HUES6 (cell line): ENCODE measurements at regions not wholly inside any gene's neighbourhood (a gene's known extent, or its start where the extent isn't known, plus 50 kb on each side); places are given as distances from the start of the nearest gene placed in this dataset.

ENCODE experiments used
- H3K27ac ChIP-seq: 2 replicates; pipeline ENCODE4 v1.7.0; 2013; ENCODE audit warnings: low read depth, mild to moderate bottlenecking, low read length, inconsistent platforms
- H3K27me3 ChIP-seq: 2 replicates; pipeline ENCODE4 v1.6.1; 2013; ENCODE audit warnings: low read length; ENCODE audit not compliant: control insufficient read depth, insufficient read depth
- H3K36me3 ChIP-seq: 2 replicates; pipeline ENCODE4 v1.6.1; 2013; ENCODE audit warnings: low read length; ENCODE audit not compliant: control insufficient read depth, insufficient read depth
- H3K4me1 ChIP-seq: 2 replicates; pipeline ENCODE4 v1.6.1; 2013; ENCODE audit warnings: low read length; ENCODE audit not compliant: control insufficient read depth, insufficient read depth
- H3K4me3 ChIP-seq: 2 replicates; pipeline ENCODE4 v1.5.1; 2013; ENCODE audit warnings: low read depth, low read length
- H3K9ac ChIP-seq: one replicate; pipeline ENCODE4 v1.6.1; 2013; ENCODE audit warnings: mild to moderate bottlenecking, low read length
- H3K9me3 ChIP-seq: 2 replicates; pipeline ENCODE4 v1.6.1; 2013; ENCODE audit warnings: low read depth, low read length; ENCODE audit not compliant: control insufficient read depth, insufficient read depth

DNA sequence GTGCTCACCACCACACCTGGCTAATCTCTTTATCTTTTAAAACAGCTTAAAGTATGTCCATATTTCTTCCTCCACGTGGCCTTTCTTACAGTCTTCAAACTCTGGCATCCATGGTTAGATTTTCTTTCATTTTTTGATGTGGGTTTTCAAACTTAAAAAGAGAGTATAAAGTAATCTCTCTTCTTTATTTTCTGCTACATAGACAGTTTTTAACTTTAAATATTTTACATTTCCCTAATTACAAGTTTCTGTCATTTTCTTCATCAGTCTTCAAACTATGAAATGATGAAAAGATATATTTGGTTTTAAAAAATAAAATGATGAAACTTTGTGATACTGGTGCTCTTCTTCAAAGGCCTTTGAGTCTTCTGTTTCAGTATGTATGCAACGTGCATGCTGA, 143.5 kb upstream of the ESRRG start:
- H3K9me3 ChIP-seq, result no peaks in the 10 kb centered on the region

DNA sequence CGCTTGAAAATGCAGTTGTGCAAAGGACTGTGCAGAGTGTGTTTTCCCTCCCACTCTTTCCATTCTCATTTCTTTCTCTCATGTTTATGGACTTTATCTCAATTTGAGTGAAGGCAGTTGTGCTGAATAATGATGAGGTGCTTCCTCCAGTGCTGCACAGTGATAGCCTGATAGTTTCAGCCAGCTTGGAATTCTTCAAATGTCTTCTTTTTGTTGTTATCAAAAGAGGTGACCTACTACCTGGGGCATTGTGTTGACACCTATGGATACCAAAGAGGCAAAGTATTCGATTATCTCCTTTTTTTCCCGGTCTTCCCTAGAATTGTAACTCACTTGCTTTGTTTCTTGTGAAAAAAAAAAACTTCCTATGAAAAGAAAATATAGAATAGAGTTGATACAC, 132.6 kb upstream of the ESRRG start:
- no peak overlapping the region for H3K4me3 ChIP-seq
- H3K27me3 ChIP-seq, result no peaks in the 10 kb centered on the region
- H3K27ac ChIP-seq, result no peak overlapping the region
- no peaks in the 10 kb centered on the region for H3K9me3 ChIP-seq
- no peaks in the 10 kb centered on the region for H3K36me3 ChIP-seq
- H3K9ac ChIP-seq, result no peak overlapping the region
- H3K4me1 ChIP-seq, result peaks cover 15% of the 10 kb centered on the region

More for the DNA sequence above, 143.5 kb upstream of the ESRRG start:
- H3K9ac ChIP-seq, result no peak overlapping the region
- H3K27ac ChIP-seq, result no peak overlapping the region
- H3K36me3 ChIP-seq, result no peaks in the 10 kb centered on the region
- no peak overlapping the region for H3K4me3 ChIP-seq
- H3K27me3 ChIP-seq, result no peaks in the 10 kb centered on the region
- H3K4me1 ChIP-seq, result no peaks in the 10 kb centered on the region

DNA sequence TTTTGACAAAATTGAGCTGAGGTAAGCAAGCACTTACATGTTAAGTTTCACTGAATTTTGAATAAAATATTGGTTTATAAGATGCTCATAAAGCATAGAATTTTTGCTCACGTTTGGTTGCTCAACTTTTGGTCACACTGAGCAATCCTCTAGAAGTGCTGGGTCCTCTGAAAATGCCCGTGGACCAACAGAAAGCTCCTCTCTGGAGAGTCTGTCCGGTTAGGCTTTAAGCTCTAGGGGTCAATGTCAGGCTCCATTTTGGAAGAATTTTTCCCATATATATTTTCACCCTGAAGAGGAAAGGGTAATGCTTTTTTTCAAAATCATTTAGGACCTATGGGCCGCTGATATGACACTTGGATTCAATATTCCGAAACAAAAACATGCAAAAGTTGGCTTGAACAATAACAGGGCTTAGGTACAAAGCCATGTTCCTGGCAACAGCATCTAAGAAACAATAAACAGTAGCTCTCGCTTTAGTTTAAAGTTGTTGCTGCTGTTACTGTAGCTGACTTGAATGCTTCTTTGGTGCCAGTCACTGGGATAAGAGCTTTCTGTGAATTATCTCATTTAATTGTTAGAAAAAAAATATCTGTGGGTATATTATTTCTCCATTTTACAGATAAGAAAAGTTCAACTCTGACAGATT, 131.7 kb upstream of the ESRRG start:
- Histone ChIP-seq H3K4me3 (no peak overlapping the region), H3K27ac (no peak overlapping the region)

DNA sequence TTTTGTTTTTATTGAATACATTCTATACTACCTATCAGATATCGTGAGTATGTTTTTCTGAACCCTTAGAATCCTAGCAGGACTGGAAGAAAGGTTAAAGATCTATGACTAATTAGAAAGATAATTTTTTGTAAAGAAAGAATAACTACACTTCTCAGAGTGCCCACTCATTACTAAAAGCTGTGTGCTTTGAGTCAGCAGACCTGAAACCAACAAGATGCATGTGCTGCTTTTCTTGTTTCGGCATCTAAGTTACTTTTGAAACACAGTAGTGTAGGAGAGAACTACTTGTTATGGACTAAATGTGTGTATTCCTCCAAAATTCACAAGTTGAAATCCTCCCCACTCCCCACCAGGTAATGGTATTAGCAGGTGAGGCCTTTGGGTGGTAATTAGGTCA, 127.8 kb upstream of the ESRRG start:
- Histone ChIP-seq H3K36me3 (no peaks in the 10 kb centered on the region), H3K27ac (no peak overlapping the region), H3K4me1 (peaks cover 10% of the 10 kb centered on the region; the same call in 1 of the 2 replicates), H3K9me3 (no peaks in the 10 kb centered on the region), H3K27me3 (no peaks in the 10 kb centered on the region), H3K9ac (no peak overlapping the region), H3K4me3 (no peak overlapping the region)

More for the DNA sequence above, 131.7 kb upstream of the ESRRG start:
- no peaks in the 10 kb centered on the region for H3K27me3 ChIP-seq
- peaks cover 15% of the 10 kb centered on the region for H3K4me1 ChIP-seq
- no peaks in the 10 kb centered on the region for H3K9me3 ChIP-seq
- H3K9ac ChIP-seq, result no peak overlapping the region
- H3K36me3 ChIP-seq, result no peaks in the 10 kb centered on the region

DNA sequence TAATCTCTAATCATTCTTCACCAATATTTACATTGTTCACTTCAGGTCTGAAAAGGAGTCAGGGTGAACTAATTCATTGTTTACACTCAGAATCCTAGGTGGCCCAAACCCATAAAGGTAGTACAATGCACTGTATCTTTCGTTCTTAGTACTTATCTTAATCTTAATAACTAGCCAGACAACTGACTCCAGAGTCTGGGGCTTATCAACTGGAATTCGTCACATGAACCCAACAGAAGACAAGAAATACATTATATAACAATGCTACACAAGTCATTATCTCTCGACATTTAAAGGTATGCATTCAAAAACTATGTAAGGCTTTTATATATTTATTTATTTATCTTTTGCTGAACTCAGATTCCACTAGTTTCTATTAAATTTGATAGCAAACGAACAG, 125.9 kb upstream of the ESRRG start:
- Histone ChIP-seq H3K27me3 (no peaks in the 10 kb centered on the region), H3K9me3 (no peaks in the 10 kb centered on the region), H3K4me3 (no peak overlapping the region), H3K36me3 (no peaks in the 10 kb centered on the region), H3K9ac (no peak overlapping the region), H3K4me1 (no peaks in the 10 kb centered on the region), H3K27ac (no peak overlapping the region)

DNA sequence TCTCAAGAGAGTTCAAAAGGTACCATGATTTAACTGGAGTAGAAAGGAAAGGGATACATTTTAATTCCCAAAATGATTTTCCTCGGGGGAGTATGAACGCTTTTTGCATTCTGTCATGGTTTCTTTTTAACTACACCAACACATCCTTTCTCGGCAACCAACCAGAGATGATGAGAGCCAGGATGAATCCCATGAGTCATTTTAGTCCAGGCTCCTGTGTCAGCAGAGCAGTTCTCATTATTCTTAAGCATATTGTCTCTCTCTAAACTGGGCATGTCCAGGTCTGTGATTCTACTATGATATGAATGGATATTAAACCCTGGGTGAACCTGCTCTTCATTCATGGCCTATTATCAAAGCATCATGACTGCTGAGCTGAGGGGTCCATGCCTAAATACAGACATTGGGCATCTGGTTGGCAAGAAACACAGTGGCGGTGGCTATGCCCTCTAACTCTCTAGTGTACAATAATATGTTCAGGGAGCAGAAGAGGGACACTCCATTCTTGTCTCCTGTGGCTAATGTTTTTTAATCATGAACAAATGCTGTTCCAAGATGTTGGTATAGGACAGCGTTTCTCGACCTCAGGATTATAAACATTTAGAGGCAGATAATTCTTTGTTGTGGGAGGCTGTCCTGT, 124.3 kb upstream of the ESRRG start:
- H3K27me3 ChIP-seq, result no peaks in the 10 kb centered on the region
- no peaks in the 10 kb centered on the region for H3K4me1 ChIP-seq
- H3K9ac ChIP-seq, result no peak overlapping the region
- H3K36me3 ChIP-seq, result no peaks in the 10 kb centered on the region
- no peaks in the 10 kb centered on the region for H3K9me3 ChIP-seq
- no peak overlapping the region for H3K4me3 ChIP-seq
- H3K27ac ChIP-seq, result no peak overlapping the region

DNA sequence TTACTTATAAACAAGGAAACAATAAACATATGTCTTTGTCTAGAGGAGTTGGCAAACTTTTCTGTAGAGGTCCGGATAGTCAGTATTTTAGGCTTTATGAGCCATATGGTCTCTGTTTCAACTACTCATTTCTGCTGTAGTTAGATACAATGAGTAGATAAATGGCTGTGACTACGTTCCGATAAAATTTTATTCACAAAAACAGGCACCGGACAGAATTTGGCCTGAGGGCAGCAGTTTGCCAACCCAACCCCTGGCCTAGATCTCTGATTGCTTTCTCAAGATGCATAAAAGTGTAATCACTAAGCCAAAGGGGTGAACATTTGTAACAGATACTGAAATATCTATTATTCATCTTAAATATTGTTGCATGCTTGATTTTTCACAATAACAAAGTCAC, 123.1 kb upstream of the ESRRG start:
- H3K36me3 ChIP-seq, result no peaks in the 10 kb centered on the region
- no peak overlapping the region for H3K4me3 ChIP-seq
- no peak overlapping the region for H3K27ac ChIP-seq
- H3K9me3 ChIP-seq, result no peaks in the 10 kb centered on the region
- no peaks in the 10 kb centered on the region for H3K27me3 ChIP-seq
- H3K4me1 ChIP-seq, result no peaks in the 10 kb centered on the region
- no peak overlapping the region for H3K9ac ChIP-seq

DNA sequence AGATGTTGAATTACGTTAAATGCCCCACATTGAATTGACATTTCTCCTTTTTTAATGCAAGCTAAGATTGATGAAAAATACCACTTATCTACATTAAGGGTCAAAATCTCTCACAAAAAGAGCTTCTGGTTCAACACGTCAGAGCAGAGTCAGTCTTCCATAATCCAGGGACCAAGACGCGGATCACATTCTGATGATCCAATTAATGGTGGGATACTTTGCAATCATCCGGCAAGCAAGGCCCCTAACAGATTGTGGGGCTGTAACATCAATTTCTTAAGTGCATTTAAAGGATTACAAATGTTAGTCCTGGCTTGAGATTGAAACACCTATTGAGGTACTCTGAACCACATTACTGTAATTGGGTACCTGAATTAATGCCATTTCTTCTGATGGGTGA, 120.2 kb upstream of the ESRRG start:
- Histone ChIP-seq H3K9ac (no peak overlapping the region), H3K27ac (no peak overlapping the region), H3K4me1 (no peaks in the 10 kb centered on the region), H3K4me3 (no peak overlapping the region), H3K36me3 (no peaks in the 10 kb centered on the region), H3K27me3 (no peaks in the 10 kb centered on the region), H3K9me3 (no peaks in the 10 kb centered on the region)

DNA sequence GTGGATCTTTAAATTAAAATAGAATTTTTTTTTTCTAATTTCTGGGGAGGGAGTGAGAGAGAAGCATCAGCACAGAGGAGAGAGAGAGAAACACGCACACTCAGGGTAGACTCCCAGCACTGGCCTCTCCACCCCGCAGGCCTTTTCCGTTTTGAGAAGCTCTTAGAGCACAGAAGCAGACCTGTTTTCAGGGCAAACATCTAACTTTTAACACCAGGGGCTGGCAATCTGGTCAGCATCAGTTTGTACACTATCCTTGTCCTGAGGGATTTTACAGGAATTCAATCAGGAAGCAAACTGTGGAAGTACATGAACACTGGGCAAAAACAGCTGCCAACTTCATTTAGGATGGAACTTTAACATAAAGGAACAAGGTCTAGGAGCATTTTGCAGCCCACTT, 117.9 kb upstream of the ESRRG start:
- Histone ChIP-seq H3K27ac (no peak overlapping the region), H3K4me1 (no peaks in the 10 kb centered on the region), H3K9ac (no peak overlapping the region), H3K27me3 (no peaks in the 10 kb centered on the region), H3K36me3 (no peaks in the 10 kb centered on the region), H3K4me3 (no peak overlapping the region), H3K9me3 (no peaks in the 10 kb centered on the region)

DNA sequence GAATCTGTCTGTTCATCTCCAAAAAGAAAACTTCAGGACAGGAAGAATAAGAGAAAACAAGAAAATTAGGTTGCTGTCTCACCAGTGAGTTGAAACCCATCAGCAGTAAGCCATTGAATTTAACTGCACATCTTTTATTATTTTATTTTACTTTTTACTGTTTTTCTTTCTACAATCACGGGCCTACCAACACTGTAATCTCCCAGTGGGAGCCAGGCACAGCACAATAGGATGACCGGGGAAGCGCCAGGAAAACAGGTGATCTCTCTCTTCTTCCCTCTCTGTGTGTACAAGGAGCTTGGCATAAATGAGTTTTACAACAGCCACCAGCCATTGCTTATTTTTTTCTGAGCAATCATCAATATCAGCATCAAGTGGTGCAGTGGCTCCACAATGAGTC, 113.1 kb upstream of the ESRRG start:
- no peaks in the 10 kb centered on the region for H3K27me3 ChIP-seq

DNA sequence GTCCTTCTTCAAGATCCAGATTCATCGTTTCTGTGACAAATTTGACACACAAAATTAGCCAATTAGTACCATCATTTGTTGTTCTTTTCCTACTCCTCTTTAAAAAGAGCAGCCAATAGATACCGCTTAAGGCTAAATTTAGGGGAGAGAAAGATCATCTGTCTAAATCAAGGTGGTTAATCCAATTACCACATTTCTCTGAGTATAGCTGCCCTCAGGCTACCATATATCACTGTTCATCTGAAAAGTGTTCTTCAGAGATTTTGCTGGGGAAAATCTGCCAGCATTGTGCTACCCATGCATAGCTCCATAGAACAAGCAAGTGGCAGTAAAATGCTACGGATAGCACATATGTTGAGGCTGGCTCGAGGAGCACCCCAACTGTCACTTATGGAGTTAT, 110.3 kb upstream of the ESRRG start:
- peaks cover 4% of the 10 kb centered on the region; the same call in 1 of the 2 replicates for H3K4me1 ChIP-seq
- H3K9me3 ChIP-seq, result no peaks in the 10 kb centered on the region
- H3K27me3 ChIP-seq, result no peaks in the 10 kb centered on the region
- no peak overlapping the region for H3K27ac ChIP-seq
- no peak overlapping the region for H3K9ac ChIP-seq
- H3K36me3 ChIP-seq, result no peaks in the 10 kb centered on the region
- H3K4me3 ChIP-seq, result no peak overlapping the region

More for the DNA sequence above, 113.1 kb upstream of the ESRRG start:
- no peaks in the 10 kb centered on the region for H3K9me3 ChIP-seq
- peaks cover under 1% of the 10 kb centered on the region; the same call in 1 of the 2 replicates for H3K4me1 ChIP-seq
- no peak overlapping the region for H3K4me3 ChIP-seq
- no peak overlapping the region for H3K27ac ChIP-seq
- no peaks in the 10 kb centered on the region for H3K36me3 ChIP-seq
- no peak overlapping the region for H3K9ac ChIP-seq
